Stimulated activated CD8-positive, alpha-beta memory T cell treated with anti-CD3 and anti-CD28 coated beads, Interleukin-12 subunit alpha, Interleukin-12 subunit beta, amount 100 ng/mL, for 24 hours (primary cell): ENCODE measurements at regions not wholly inside any gene's neighbourhood (a gene's known extent, or its start where the extent isn't known, plus 50 kb on each side); places are given as distances from the start of the nearest gene placed in this dataset.
"Not testable (repeated sequence)": the region's sequence is repeated elsewhere in the genome, so short reads cannot be mapped to it uniquely, and the experiment has no call there.

Experiments
- DNase-seq: peaks from one replicate; pipeline ENCODE4 v3.0.0-alpha.2; 2020; ENCODE audit errors: extremely low read depth

DNA sequence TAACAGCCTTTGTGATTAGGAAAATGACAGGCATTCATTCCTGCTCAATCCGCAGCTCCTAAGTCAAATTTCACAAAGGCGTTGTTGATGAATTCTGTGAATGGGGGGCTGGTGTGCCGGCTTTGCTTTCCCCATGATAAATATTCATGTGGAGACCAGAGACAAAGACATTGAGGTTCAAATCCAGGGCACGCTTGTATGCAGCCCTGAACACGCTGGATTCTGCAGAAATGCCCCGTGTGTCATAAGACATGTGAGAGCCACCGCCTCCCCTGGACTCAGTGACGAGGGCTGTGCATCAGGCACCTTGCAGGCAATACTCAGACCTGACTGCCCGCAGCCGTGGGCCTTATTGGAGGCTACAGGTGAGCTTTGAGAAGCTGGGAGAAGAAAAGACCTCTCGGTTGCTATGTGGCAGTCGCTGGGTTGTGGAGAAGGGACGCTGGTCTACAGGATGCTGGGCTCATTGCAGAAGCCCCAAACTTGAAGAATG, 906.2 kb downstream of the BRD1 start:
- DNase-seq: no peak

DNA sequence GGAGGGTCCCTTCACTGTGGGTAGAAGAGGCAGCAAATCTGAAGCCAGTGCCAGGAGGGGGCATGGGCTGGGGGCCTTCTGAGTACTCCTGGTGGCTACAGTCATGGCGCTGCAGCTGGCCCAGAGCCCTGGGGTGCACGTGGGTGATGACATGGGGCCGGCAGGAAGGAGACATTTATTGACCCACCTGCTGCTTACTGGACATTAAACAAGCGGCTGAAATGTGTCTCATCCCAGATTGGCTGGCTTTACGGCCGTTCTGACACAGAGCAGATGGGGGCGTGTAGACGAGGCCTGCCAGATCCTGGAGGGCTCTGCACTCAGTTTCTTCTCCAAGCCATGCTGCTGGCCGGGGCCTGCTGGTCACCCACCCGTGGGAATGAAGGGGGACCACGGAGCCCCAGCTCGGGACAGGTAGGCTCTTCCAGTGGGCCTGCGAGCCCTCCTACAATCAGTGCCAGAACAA, 906.9 kb downstream of the BRD1 start:
- DNase-seq: no peak

DNA sequence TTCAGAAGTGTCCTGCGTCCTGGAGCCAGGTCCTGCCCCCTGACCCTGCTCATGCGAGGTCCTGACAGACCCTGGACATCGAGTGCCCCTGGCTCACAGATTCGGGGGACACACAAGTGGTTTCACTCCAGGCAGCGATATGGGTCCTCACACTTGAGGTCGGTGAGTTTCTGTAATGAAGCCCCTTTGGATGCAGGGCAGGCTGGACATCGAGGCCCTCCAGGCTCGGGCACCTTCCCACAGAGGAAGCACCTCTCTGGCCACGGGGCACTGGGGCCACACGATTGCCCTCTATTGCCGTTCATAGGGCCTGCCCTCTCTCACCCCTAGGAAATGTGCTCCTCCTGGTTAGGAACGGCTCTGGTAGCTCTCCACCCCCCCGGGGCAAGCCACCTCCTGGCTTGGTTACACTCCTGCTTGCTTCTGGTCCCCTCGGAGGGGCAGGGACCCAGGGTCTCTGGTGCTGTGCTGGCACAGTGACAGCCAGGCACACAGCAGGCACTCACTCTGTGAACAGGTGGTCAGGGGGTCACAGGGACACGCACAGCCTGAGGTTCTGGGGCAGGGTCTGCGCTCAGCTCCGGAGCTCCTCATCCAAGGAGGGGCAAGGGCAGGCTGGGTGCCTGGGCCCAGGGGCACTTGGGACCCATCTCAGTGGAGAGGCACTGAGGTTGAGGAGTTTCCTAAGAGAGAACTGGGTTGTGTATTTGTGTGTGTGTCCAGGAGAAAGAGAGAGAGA, 907.7 kb downstream of the BRD1 start:
- DNase-seq: no peak

DNA sequence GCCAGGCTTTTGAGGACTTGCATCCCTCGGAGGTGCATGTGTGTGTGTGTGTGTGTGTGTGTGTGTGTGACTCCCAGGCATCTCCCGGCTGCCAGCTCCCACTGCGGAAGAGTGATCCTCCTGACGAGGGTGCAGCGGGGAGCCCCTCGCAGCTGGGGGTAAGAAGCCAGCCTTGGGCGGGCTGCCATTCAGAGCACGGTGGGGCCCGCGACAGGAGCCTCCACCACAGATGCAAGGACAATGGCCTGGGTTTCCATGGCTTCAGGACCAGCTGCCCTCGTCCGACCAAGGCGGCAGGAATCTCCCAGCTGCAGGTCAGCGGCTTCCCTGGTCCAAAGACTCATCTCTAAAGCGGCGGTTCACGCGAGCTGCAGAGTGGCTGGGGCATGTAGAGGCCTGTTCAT, 908.5 kb downstream of the BRD1 start:
- no peak for DNase-seq

DNA sequence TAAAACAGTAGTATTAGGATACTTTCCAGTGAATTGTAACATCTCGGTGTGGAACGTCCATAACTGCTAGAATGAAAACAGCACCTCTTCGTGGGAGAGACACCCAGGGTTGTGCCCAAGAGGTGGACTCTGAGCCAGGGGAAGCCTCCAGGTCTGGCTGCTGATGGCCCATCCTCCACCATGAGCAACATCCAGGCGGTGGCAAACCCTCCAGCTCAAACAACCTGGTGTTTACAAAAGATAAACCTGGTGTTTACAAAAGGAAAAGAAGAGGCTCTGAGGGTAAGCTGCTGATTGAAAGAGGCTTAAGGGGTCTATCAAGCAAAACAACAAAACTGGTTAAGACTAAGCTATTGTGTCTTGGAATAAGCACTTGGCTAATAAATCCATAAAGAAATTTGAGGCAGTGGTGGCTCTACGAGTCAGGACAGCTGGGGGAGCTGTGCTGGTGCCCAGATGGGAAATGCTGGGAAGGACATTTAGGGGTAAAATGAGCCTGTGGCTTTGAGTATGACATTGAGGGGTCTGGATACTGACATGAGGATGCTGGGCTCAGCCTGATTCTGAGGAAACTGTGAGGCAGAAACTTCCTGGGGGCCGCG, 909.0 kb downstream of the BRD1 start:
- DNase-seq: no peak

DNA sequence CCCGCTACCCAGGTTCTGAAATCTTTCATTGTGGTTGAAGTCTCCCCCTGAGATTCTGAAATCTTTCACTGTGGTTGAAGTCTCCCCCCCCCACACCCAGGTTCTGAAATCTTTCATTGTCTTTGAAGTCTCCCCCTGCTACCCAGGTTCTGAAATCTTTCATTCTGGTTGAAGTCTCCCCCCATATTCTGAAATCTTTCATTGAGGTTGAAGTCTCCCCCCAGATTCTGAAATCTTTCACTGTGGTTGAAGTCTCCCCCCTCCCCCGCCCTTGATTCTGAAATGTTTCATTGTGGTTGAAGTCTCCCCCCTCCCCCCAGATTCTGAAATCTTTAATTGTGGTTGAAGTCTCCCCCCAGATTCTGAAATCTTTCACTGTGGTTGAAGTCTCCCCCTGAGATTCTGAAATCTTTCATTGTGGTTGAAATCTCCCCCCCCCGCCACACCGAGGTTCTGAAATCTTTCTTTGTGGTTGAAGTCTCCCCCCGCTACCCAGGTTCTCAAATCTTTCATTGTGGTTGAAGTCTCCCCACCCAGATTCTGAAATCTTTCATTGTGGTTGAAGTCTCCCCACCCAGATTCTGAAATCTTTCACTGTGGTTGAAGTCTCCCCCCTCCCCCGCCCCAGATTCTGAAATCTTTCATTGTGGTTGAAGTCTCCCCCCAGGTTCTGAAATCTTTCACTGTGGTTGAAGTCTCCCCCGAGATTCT, 915.2 kb downstream of the BRD1 start:
- DNase-seq: not testable (repeated sequence)

DNA sequence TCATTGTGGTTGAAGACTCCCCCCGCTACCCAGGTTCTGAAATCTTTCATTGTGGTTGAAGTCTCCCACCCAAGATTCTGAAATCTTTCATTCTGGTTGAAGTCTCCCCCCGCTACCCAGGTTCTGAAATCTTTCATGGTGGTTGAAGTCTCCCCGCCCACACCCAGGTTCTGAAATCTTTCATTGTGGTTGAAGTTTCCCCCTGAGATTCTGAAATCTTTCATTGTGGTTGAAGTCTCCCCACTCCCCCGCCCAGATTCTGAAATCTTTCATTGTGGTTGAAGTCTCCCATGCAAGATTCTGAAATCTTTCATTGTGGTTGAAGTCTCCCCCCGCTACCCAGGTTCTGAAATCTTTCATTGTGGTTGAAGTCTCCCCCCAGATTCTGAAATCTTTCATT, 916.0 kb downstream of the BRD1 start:
- DNase-seq: not testable (repeated sequence)

DNA sequence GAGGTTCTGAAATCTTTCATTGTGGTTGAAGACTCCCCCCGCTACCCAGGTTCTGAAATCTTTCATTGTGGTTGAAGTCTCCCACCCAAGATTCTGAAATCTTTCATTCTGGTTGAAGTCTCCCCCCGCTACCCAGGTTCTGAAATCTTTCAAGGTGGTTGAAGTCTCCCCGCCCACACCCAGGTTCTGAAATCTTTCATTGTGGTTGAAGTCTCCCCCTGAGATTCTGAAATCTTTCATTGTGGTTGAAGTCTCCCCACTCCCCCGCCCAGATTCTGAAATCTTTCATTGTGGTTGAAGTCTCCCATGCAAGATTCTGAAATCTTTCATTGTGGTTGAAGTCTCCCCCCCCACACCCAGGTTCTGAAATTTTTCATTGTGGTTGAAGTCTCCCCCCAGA, 916.6 kb downstream of the BRD1 start:
- not testable (repeated sequence) for DNase-seq

DNA sequence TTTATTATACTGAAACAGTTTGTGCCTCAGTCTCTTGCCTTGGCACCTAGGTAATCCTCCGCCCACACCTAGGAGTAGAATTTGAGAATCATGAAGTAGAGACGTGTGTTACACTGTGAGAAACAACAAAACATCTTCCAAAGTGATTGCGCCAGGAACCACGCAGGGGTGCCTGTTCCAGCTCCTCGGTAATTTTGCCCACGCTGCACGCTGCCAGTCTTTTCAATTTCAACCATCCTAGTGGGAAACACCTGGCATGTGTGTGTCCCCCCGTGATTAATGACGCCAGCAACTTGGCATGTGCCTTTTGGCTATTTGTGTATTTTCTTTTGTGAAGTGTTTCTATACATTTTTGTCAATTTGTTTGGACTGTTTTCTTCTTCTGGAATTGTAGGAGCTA, 919.1 kb downstream of the BRD1 start:
- no peak for DNase-seq

DNA sequence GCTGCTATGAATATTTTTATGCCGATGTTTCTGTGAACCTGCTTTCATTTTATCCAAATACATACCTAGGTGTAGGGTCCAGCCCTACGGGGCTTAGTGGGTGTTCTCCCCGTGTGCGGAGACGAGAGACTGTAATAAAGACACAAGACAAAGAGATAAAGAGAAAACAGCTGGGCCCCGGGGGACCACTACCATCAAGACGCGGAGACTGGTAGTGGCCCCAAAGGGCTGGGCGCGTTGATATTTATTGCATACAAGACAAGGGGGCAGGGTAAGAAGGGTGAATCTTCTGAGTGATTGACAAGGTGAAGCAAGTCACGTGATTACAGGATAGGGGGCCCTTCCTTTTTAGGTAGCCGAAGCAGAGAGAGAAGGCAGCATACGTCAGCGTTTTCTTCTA, 920.1 kb downstream of the BRD1 start:
- no peak for DNase-seq

DNA sequence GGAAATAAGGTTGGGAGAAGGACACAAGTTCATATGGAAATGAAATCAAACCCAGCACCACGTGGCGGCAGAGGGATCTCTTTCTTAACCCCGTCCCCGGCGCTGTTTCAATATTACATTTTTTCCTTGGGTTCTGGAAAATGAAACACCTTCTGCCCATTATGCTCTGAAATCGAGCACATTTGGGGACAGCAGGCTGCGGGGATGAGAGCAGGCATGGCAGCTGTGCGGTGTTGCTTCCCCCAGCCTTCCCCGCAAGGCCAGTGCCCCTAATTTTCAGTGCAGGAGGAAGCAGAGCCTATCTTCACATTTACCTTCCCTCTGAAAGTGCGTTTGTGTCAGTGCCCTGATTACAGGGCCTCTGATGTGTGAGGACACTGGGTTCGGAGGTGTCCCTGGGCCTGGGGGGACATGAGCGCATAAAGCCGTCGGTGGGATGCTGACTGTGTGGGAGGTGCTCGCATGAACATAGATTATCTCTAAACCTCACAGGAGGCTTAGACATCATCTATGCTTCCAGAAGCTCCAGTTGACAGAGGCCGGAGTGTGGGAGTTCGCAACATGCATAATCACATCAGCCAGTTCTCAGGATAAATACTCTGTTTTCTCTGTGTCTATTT, 921.3 kb downstream of the BRD1 start:
- no peak for DNase-seq

DNA sequence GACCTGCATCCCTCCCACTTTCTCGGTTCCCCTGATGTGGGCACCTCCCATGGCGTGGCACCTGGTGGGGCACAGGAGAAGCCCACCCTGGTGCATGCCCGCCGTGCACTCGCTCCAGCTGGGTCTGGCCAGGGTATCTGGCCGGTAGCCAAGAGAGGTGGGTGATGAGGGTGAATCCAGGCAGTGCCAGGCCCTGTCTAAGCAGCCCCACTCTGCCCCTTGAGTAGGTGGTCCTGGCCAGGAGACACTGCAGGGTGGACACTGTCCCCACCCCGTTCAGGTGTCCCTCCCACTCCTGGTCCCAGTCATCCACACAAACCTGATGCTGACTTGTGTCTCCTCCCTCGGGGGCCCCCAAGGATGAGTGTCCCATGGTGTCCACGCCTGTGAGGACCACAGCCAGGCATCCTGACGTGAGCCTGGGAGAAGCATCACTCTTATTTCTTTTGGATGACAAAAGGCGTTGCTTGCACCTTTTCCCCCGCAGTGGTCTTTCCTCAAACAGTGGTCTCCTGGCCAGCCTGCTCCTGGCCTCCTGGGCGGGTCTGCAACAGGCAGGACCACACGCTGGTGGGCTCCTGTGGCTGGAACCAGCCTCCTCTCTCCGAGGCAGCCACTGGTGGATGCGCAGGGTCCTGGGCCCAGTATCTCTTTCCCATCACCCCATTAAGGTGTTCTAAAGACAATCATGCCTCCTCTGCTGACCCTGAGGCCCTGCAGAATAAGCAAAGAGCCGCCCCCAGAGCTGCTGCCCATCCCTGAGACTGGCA, 922.3 kb downstream of the BRD1 start:
- no peak for DNase-seq

DNA sequence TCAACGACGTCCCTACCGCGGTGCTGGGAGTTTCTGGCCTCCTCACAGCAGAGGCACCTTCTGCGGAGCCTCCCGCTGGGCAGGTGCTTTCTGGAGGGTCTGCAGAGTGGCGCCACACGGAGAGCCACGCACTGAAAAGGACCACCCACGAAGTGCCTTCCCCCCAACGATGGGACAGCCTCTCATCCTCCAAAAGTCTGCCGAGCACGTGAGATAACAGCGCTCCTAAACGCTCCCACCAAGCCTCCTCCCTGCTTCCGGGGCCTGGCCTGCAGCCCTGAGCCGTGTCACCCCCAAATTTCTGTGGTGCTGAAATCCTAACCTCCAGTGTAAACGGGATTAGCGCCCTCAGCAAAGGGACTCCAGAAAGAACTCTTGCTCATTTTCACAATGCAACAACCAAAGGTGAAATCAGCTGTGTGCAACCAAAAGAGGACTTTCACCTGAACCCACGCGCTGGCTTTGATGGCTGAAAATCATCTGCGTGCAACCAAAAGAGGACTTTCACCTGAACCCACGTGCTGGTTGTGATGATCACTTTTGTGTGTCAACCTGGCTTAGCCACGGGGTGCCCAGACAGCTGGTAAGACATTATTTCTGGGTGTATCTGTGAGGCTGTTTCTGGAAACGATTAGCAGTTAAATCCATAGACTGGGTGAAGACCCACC, 924.6 kb downstream of the BRD1 start:
- no peak for DNase-seq

DNA sequence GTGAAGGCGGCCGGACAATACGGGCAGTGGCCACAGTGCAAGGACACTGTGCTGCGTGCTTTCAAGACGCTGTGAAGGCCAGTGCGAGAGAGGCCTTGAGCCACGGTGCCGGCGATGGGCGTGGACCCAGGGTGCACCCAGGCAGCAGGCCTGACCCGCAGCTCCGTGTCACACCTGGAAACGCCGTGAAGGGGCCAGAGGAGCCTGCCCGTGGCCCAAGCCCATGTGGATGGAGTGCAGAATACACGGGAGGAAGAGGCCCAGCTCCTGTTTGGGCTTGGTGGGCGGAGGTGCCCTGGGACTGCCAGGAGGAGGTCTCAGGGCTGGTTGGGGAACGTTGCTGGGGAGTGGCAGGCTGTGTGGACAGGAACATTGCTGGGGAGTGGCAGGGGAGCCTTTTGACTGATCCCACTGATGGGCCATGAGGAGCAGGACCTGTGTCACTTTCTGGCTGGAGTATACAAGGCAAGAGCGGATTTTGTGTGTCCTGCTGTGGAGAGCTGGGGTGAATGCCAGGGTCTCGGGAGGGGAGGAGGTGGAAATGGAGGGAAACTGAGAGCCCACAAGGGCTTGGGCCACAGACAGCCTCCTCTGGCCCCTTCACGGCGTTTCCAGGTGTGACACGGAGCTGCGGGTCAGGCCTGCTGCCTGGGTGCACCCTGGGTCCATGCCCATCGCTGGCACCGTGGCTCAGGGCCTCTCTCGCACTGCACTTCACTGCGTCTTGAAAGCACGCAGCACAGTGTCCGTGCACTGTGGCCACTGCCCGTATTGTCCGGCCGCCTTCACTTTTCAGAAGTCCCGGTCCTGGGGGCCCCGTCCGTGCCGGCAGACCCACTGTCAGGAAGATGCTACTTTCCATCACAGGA, 925.4 kb downstream of the BRD1 start:
- DNase-seq: no peak

DNA sequence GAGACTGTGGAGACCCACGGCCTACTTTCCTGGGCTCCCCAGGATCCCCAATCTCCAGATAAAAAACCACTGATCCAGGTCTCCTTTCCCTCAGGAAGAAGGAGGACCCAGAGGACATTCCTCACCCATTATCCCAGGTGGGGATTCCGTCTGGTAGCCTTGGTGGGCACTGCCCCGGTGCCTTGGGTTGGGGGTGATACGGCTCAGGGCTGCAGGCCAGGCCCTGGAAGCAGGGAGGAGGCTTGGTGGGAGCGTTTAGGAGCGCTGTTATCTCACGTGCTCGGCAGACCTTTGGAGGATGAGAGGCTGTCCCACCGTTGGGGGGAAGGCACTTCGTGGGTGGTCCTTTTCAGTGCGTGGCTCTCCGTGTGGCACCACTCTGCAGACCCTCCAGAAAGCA, 926.3 kb downstream of the BRD1 start:
- DNase-seq: no peak

DNA sequence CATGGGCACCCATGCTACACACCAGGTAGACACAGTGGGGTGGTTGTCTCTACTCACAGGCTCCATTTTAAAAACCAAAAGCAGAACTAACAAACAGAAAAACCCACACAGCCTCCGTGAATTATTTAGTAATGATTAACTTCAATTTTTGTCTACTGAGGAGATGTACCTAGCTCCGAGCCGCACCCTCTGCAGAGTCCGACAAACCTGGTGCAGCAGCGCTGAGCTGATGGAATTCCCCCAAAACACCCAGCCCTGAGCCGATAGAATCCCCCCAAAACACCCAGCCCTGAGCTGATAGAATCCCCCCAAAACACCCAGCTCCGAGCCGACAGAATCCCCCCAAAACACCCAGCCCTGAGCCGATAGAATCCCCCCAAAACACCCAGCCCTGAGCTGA, 927.0 kb downstream of the BRD1 start:
- DNase-seq: no peak

DNA sequence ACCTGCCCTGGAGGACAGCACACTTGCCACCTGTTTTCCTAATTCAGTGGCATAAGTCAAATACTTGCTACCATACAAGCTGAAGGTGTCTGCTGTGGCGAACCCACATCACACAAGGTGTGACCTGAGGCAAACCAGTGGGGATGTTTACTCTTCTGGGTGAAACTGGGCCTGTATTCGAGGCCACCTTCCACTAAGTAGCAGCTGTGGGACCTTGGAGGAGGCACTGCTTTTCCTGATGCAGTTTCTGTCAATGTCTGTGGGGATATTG, 927.4 kb downstream of the BRD1 start:
- DNase-seq: no peak

DNA sequence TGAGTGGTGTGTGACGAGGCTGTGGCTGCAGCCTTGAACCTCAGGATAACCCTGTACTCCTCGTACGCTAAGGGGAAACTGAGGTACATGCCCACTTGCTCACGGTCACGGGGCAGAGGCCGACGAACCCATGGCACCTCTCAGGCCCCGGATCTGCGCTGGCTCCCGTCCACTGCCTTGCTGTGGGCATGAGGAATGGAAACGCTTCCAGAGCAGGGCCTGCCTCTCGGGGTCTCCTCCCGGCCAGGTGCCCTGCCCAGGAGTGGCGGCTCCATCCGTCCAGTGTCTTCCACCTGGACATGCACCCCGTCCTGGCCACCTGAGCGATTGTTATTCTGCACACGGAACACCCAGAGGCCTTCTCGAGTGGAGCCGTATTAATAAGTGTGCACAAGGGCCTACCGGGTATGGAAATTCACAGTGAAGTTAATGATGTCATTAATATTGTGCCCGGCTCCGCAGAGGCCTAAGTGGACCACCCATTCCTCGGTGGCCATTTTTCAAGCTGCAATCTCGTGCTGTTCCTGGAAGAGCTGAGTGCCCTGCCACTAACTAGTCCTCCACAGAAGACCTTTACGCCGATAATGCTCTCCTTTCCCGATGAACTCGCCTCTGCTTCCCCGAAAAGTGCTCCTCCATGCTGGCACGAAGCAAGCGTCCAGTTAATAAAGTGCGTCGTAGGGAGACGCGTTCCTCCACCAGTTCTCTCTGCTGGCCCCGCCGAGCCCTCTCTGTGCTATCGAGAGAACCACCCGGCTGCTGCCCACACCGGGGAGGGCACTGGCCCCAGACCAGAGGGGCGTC, 927.9 kb downstream of the BRD1 start:
- no peak for DNase-seq

DNA sequence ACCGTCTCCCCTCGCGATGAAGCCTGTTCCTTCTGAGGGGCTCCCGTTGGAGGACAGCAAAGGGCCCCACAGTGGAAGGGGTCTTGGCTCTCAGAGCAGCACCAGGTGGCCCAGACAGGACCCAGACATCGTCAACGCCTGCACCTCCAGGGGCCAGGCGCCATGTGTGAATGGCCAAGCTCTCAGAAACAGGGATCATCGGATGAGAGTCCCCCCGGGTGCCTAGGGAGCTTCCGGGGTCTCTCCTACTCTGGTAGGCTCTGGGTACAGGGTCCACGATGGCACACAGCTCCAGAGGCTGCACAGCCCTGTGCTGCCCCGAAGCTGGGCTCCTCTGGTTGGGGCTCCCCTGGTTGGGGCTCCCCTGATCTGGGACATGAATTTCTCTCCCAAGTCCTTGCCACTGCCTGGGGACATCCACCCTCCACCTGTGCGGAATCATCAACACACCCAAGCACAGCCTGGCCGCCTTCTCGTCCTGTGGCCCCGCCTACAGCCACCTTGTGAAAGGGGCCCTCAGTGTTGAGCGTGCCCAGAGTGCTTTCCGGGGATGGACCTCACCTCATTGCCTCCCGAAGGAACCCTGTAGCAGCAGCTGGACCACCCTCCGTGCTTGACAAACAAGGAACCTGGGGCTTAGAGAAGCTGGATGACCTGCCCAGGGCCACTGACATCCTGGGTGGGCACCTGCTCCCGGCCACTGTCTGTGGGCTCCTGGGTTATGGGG, 929.0 kb downstream of the BRD1 start:
- DNase-seq: no peak
